Stomach smooth muscle (tissue), 2 donors: ENCODE measurements at regions not wholly inside any gene's neighbourhood (a gene's known extent, or its start where the extent isn't known, plus 50 kb on each side); places are given as distances from the start of the nearest gene placed in this dataset.
"Not testable (repeated sequence)": the region's sequence is repeated elsewhere in the genome, so short reads cannot be mapped to it uniquely, and the experiment has no call there.

ENCODE experiments used
- H3K27ac ChIP-seq: one replicate; pipeline ENCODE4 v1.7.0; 2013; ENCODE audit warnings: mild to moderate bottlenecking, low read length, inconsistent platforms
- H3K27me3 ChIP-seq, 2 donors: one replicate each; pipeline ENCODE4 v1.7.0; 2013; ENCODE audit warnings: low read length in 2 of 2; ENCODE audit not compliant: insufficient read depth in 2 of 2, control insufficient read depth in 1 of 2
- H3K36me3 ChIP-seq, 2 donors: one replicate each; pipeline ENCODE4 v1.7.0; 2013; ENCODE audit warnings: low read length in 2 of 2; ENCODE audit not compliant: control insufficient read depth in 2 of 2, insufficient read depth in 2 of 2
- H3K4me1 ChIP-seq: one replicate; pipeline ENCODE4 v1.7.0; 2013; ENCODE audit warnings: low read length; ENCODE audit not compliant: control insufficient read depth, insufficient read depth
- H3K4me3 ChIP-seq, 2 donors: one replicate each; pipeline ENCODE4 v1.7.0; 2013; ENCODE audit warnings: low read length in 2 of 2
- H3K9ac ChIP-seq, 2 donors: one replicate each; pipeline ENCODE4 v1.7.0; 2013; ENCODE audit warnings: low read length in 2 of 2, mild to moderate bottlenecking in 1 of 2
- H3K9me3 ChIP-seq, 2 donors: one replicate each; pipeline ENCODE4 v1.7.0; 2013; ENCODE audit warnings: low read length in 2 of 2; ENCODE audit not compliant: control insufficient read depth in 2 of 2
- donor health status: healthy.
- donor health status: Pancreatic carcinoma.

DNA sequence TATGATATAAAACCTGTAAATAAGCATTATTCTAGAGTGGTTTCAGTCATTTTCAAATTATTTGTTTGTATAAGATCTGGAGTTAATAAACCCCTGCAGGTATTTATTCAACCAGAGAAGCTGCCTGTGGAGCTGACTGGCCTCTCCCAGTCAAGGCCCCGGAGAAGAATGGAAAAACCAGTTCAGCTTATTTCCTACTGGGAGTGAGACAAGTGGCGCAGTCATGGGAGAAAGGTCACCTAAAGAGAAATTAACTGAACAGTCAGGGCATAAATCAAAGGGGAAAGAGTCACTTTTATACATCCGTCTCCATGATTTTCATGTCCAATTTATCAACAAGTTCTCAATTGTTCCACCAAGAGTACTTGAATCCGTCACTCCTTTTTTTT is 240.9 kb downstream of the RNF152 start:
- Histone ChIP-seq H3K4me3 (no peak overlapping the region), H3K27me3 (no peaks in the 10 kb centered on the region), H3K36me3 (no peaks in the 10 kb centered on the region), H3K9me3 (no peaks in the 10 kb centered on the region), H3K4me1 (no peaks in the 10 kb centered on the region), H3K9ac (no peak overlapping the region), H3K27ac (no peak overlapping the region)

DNA sequence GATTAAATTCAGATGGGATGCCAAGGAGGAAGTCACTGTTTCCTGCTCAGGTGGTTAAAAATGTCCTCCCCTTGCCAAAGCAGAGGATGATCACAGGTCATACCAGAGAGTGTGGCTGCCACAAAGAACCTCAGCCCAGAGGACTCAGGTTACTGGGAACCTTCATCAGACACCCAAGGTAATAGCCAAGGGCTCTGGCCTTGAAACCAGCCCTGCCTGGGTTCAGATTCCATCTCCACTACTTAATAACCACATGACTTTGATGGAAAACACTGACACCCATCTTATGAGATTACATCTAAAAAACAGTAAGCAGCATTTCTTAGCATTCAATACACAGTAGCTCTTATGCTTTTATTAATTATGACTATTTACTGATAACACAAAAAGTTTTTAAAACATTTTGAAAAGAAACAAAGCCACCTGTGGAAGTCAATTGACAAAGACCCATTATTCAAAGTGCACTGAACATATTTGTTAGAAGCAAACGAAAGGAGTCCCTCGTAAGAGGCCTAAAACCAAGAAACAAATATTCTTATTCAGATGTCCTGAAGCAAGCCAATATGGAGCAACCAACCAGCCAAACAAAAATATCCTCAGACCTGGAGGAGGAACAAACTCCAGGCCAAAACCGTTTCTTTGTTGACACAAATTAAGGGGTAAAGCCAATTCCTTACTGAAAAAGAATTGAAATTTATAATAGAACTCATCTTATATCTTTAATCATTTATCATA is 241.5 kb downstream of the RNF152 start:
- H3K36me3 ChIP-seq: no peaks in the 10 kb centered on the region
- no peaks in the 10 kb centered on the region for H3K4me1 ChIP-seq
- no peaks in the 10 kb centered on the region for H3K9me3 ChIP-seq
- no peak overlapping the region for H3K4me3 ChIP-seq
- no peak overlapping the region for H3K9ac ChIP-seq
- H3K27ac ChIP-seq: no peak overlapping the region
- H3K27me3 ChIP-seq: no peaks in the 10 kb centered on the region

DNA sequence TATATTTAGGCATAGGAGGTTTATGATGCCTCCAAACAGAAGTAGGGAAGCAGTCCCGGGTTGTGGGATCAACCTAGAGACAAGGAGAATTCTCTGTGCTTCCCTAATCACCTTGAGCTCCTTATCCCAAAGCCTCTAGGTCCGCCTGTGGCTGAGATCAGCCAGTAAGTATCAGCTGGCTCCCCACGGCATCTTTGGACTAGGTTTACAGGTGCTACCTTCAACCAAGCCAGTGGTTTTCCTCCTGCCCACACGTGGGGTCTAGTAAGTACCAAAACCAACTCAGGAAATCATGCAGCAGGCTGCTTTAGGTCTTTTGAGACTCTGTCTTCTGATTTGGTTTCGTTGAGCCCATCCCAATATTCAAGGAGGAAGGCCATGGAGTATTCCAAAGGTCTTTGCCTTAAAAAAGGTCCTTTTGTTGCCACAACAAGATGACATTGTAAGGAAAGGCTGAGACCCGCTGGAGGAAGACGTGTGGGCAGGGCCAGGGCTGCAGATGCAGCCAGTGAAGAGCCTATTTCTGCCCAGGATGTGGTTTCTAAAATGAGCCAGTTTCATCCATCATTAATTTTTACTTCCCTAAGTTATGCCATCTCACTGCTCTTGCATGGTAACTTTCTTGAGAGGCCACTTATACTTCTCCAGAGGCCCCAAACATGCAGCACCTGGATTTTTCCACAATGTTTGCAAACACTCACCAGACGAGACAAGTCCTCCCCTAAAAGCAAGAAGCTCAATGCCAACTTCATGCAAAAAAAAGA is 248.7 kb downstream of the RNF152 start:
- Histone ChIP-seq H3K4me1 (no peaks in the 10 kb centered on the region), H3K36me3 (no peaks in the 10 kb centered on the region), H3K9ac (no peak overlapping the region), H3K4me3 (no peak overlapping the region), H3K27me3 (no peaks in the 10 kb centered on the region), H3K27ac (no peak overlapping the region), H3K9me3 (no peaks in the 10 kb centered on the region)

DNA sequence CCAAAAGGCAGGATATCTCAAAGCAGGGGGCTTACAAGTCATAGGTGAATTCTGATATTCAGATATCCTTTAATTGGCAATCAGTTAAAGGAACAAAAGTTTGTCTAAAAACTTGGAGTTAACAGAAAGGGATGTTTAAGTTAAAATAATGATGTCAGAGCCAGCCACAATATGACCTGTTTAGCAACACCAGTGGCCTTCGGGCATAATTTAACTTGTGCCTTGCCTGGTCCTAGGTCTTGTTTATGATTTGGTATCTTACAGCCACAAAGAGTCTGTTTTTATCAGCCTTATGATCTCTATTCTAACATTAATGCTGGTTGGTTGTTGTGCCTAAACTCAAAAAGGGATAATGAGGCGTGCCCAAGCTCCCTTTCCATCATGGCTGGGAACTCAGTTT is 252.9 kb downstream of the RNF152 start:
- no peaks in the 10 kb centered on the region for H3K27me3 ChIP-seq
- H3K27ac ChIP-seq: no peak overlapping the region
- H3K36me3 ChIP-seq: no peaks in the 10 kb centered on the region
- H3K9ac ChIP-seq: no peak overlapping the region
- peaks cover 2% of the 10 kb centered on the region for H3K4me1 ChIP-seq
- no peaks in the 10 kb centered on the region for H3K9me3 ChIP-seq
- no peak overlapping the region for H3K4me3 ChIP-seq

DNA sequence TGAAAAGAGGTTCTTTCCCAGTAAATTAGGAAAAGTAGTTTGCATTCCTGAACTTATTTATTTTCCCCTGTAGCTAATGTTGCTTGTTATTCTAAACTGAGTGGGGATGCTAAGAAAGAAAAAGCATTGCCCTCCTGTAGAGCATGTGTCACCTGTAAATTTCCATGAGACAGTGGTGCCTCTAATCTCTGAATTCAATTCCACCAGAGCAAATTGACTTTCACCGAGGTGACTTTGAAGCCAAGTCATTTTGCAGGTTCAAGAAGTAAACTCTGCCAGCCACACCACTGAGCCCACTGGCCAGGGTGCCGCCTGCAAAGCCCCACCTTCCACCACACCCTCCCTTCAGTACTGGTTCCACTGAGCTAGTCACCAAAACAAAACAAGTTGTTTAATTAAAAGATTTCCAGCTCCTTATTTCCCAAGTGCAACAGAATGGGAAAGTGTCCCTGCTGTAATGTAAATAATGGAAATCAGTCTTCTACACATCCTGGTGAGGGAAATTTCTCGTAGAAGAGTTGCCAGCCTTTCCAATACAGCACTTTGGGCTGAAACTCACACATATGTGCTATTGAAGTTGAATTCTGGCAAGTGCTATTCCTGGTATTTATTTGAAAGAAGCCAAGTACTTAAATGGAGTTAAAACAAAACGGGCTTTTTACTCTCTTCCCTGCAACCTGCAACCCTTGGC is 254.8 kb downstream of the RNF152 start:
- no peaks in the 10 kb centered on the region for H3K36me3 ChIP-seq
- no peak overlapping the region for H3K9ac ChIP-seq
- no peaks in the 10 kb centered on the region for H3K27me3 ChIP-seq
- no peak overlapping the region for H3K4me3 ChIP-seq
- H3K4me1 ChIP-seq: peaks cover 2% of the 10 kb centered on the region
- no peak overlapping the region for H3K27ac ChIP-seq
- H3K9me3 ChIP-seq: no peaks in the 10 kb centered on the region

DNA sequence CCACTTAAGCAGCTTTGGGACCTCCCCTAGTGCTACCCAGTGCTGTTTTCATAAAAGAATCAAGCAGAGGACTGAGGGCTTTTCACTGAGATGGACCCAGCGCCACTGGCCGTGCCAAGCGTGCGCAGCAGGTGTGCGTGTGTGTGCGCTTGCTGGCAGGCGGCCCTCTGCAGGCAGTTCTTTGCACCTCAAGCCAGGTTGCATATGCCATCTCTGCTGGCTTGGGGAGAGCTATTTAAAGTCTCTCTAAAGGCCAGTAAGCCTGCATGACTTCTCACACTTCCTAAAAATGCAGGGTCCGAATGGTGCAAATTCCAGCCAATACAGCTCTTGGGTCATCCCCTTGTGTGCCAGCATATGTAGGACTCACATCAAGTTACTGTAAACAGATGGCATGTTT is 255.5 kb downstream of the RNF152 start:
- Histone ChIP-seq H3K27me3 (no peaks in the 10 kb centered on the region), H3K4me3 (no peak overlapping the region), H3K9ac (no peak overlapping the region), H3K4me1 (peaks cover 2% of the 10 kb centered on the region), H3K27ac (no peak overlapping the region), H3K36me3 (no peaks in the 10 kb centered on the region), H3K9me3 (no peaks in the 10 kb centered on the region)

DNA sequence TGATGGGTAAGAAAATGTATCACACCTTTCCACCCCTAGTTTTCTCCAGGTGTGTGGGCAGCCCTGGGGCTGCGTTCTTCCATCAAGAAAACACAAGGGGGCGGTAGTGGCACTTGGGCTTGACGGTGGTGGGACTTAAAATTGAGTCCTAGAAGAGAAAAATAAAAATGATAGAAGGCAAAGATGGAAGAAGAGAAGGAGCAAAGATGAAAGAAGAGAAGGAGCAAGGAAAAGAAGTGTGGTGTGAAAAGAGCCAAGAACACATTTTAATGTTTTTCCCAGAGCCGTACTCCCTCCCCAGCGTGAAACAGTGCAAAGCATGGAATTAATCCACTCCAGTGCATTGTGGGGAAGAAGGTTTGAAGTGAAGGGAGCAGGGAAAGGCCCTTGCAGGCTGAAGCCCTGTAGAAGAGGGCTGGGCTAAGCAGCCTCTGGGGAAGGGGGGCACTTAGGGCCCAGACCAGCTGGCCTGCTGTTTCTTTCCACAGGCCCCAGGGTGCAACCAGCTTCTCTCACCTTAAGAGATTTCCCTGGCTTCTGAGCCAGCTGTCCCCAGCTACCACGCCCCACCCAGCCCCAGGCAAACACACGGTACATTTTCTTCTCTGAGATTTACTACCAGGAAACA is 256.8 kb downstream of the RNF152 start:
- Histone ChIP-seq H3K27ac (no peak overlapping the region), H3K9ac (no peak overlapping the region), H3K4me1 (peaks cover 2% of the 10 kb centered on the region), H3K9me3 (no peaks in the 10 kb centered on the region), H3K27me3 (no peaks in the 10 kb centered on the region), H3K36me3 (no peaks in the 10 kb centered on the region), H3K4me3 (peak overlapping the region in 1 of 2 donors; percentile 47)

DNA sequence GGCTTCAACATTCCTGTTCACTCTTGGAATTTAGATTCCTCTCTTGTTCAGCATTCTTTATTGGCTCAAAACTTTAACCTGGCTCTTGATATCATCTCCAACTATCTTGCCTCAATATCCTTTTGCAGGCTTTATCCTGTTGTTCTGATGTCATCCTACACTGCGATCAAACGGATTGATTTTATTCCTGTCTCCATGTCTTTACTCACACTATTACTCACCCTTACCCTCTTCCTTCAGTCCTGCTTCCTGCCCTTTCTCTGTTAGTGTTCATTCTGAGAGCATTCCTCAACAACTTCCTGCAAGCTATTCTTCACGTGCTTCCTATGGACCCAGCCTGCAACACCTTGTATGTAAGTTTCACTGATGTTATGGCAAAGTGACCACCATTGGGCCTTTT is 264.7 kb downstream of the RNF152 start:
- Histone ChIP-seq H3K9me3 (peaks cover 0 to 3% of the 10 kb centered on the region in 2 donors), H3K36me3 (no peaks in the 10 kb centered on the region), H3K4me1 (no peaks in the 10 kb centered on the region), H3K27me3 (no peaks in the 10 kb centered on the region), H3K27ac (no peak overlapping the region), H3K4me3 (no peak overlapping the region), H3K9ac (no peak overlapping the region)

DNA sequence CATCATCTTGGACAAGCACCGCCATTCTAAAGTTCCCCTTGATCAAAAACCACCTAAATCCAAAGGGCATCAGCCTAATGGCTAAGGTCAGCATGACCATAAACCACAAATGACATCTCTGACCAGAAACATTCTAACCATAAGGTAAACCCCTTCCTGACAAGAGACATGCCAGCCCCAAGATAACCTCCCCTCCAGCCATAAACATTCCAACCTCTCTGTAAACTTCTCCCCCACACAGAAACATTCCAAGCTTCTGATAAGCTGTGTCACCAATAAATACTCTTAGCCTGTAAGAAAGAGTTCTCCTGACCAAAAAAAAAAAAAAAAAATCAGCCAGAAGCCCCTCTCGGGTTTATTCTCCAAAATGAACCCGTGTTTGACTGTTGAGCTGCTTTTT is 268.2 kb downstream of the RNF152 start:
- not testable (repeated sequence) for H3K36me3 ChIP-seq, H3K4me1 ChIP-seq

DNA sequence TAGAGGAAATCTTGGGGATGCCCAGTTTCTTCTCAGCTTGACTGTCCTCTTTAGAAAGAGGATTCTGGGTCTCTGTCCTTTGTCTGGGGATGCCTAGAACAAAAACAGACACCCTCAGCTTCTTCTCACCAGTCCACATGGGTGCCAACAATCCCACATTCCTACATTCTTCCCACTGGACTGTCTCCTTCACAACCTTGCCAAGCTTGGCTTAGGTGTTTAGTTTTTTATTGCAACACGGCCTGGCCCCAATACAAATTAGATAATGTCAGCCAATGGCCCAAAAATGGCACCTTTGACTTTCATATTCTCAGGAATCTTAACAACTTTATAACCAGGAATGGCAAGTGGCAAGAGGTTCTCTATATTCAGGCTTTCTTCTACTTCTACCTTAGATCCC is 273.0 kb downstream of the RNF152 start:
- no peaks in the 10 kb centered on the region for H3K27me3 ChIP-seq
- H3K4me1 ChIP-seq: no peaks in the 10 kb centered on the region
- no peak overlapping the region for H3K4me3 ChIP-seq
- no peaks in the 10 kb centered on the region for H3K36me3 ChIP-seq
- H3K27ac ChIP-seq: no peak overlapping the region
- H3K9ac ChIP-seq: no peak overlapping the region
- H3K9me3 ChIP-seq: no peaks in the 10 kb centered on the region

More for the DNA sequence above, 268.2 kb downstream of the RNF152 start:
- H3K27ac ChIP-seq, H3K9me3 ChIP-seq, H3K9ac ChIP-seq, H3K27me3 ChIP-seq, H3K4me3 ChIP-seq: not testable (repeated sequence)
